Fibroblast of mammary gland (primary cell): ENCODE measurements at regions not wholly inside any gene's neighbourhood (a gene's known extent, or its start where the extent isn't known, plus 50 kb on each side); places are given as distances from the start of the nearest gene placed in this dataset.

Experiments used
- DNase-seq: peaks from one replicate; pipeline ENCODE4 v3.0.0-alpha.2; 2010; ENCODE audit warnings: low read depth
- H3K4me3 ChIP-seq: 2 replicates; pipeline ENCODE4 v1.5.1; 2011; ENCODE audit warnings: low read depth, mild to moderate bottlenecking, low read length, moderate library complexity; ENCODE audit not compliant: control insufficient read depth
- CTCF ChIP-seq: conservative IDR thresholded peaks from 2 replicates; pipeline ENCODE4 v1.5.1; 2011; ENCODE audit warnings: low read depth, low read length, inconsistent platforms; ENCODE audit not compliant: control insufficient read depth, insufficient read depth

GRCh38 chr3:134085034-134085775 lies 55.5 kb upstream of the SLCO2A1 start:
- TF ChIP-seq CTCF, result no peak
- H3K4me3 ChIP-seq, result no peak overlapping the region
- DNase-seq, result peak; percentile 58

- no peak for DNase-seq
- no peak overlapping the region for H3K4me3 ChIP-seq
- TF ChIP-seq CTCF, result no peak
Measured at GRCh38 chr3:134084242-134084950, 54.7 kb upstream of the SLCO2A1 start.

GRCh38 chr3:134083626-134084241 lies 54.0 kb upstream of the SLCO2A1 start:
- DNase-seq, result no peak
- no peak overlapping the region for H3K4me3 ChIP-seq
- TF ChIP-seq CTCF, result no peak

- no peak for DNase-seq
- TF ChIP-seq CTCF, result no peak
- H3K4me3 ChIP-seq, result no peak overlapping the region
Measured at GRCh38 chr3:134083008-134083407, 53.3 kb upstream of the SLCO2A1 start.

- DNase-seq, result no peak
- TF ChIP-seq CTCF, result no peak
Measured at GRCh38 chr3:134082582-134082981, 52.9 kb upstream of the SLCO2A1 start.

GRCh38 chr3:134081211-134081610 lies 51.5 kb upstream of the SLCO2A1 start:
- no peak for TF ChIP-seq CTCF
- no peak overlapping the region for H3K4me3 ChIP-seq
- no peak for DNase-seq

More at GRCh38 chr3:134082582-134082981, 52.9 kb upstream of the SLCO2A1 start:
- H3K4me3 ChIP-seq, result no peak overlapping the region
